IMR-90 (cell line): ENCODE measurements at regions not wholly inside any gene's neighbourhood (a gene's known extent, or its start where the extent isn't known, plus 50 kb on each side); places are given as distances from the start of the nearest gene placed in this dataset.

Experiments
- ATAC-seq: fragments of 200-7000 bp; cut with Tn5 transposase; 2 replicates; pipeline ENCODE4 v1.9.1; 2020; ENCODE audit warnings: low read depth, mild to moderate bottlenecking, moderate library complexity
- BruUV-seq: library from RNA; stranded (reverse); fragments of 400-500 nt; replicated peaks from 2 replicates; lab custom pipeline; 2021; lab: Mats Ljungman, UMichigan
- CTCF ChIA-PET: fragments of 300-600 bp; formaldehyde crosslinking; extraction: SDS; loops from one replicate; lab custom pipeline; 2021; ENCODE audit warnings: antibody characterized with exemption; lab: Yijun Ruan, JAX
- POLR2A ChIA-PET: fragments of 300-600 bp; sonication (Branson Sonifier 250); formaldehyde crosslinking; loops from one replicate; lab custom pipeline; 2022; ENCODE audit warnings: antibody characterized with exemption; ENCODE audit not compliant: unreplicated experiment; lab: Charles Lee
- DNase-seq: peaks from one replicate; pipeline ENCODE4 v3.0.0; 2013
- H2AFZ ChIP-seq: replicated peaks from 2 replicates; pipeline ENCODE3; 2013; ENCODE audit warnings: low read length, mild to moderate bottlenecking; ENCODE audit not compliant: poor library complexity
- H2AK5ac ChIP-seq: 2 replicates; pipeline ENCODE4 v1.6.1; 2013; ENCODE audit warnings: low read depth, low read length, inconsistent platforms
- H2AK9ac ChIP-seq: replicated peaks from 2 replicates; pipeline ENCODE3; 2013; ENCODE audit warnings: mild to moderate bottlenecking, low read depth, low read length, moderate library complexity; ENCODE audit not compliant: poor library complexity
- H2BK120ac ChIP-seq: 2 replicates; pipeline ENCODE4 v1.6.1; 2013; ENCODE audit warnings: low read depth, low read length, inconsistent platforms
- H2BK15ac ChIP-seq: 3 replicates; pipeline ENCODE4 v1.6.1; 2013; ENCODE audit warnings: low read depth, low read length, inconsistent platforms
- H2BK20ac ChIP-seq: 2 replicates; pipeline ENCODE4 v1.6.1; 2013; ENCODE audit warnings: low read depth, mild to moderate bottlenecking, inconsistent platforms, low read length, moderate library complexity
- H2BK5ac ChIP-seq: 2 replicates; pipeline ENCODE4 v1.6.1; 2013; ENCODE audit warnings: mild to moderate bottlenecking, low read depth, low read length, inconsistent platforms; ENCODE audit not compliant: poor library complexity, severe bottlenecking
- H3K14ac ChIP-seq: replicated peaks from 2 replicates; pipeline ENCODE4 v1.6.1; 2013; ENCODE audit warnings: low read depth, low read length, inconsistent platforms
- H3K18ac ChIP-seq: 2 replicates; pipeline ENCODE4 v1.6.1; 2013; ENCODE audit warnings: low read depth, low read length, control low read depth
- H3K23ac ChIP-seq: 2 replicates; pipeline ENCODE4 v1.6.1; 2013; ENCODE audit warnings: low read depth, low read length, inconsistent platforms
- H3K27ac ChIP-seq: 2 replicates; pipeline ENCODE4 v1.5.1; 2013; ENCODE audit warnings: mild to moderate bottlenecking, control low read depth, low read length; ENCODE audit not compliant: insufficient read depth
- H3K27me3 ChIP-seq: 2 replicates; pipeline ENCODE4 v1.6.1; 2013; ENCODE audit warnings: low read length; ENCODE audit not compliant: control insufficient read depth, insufficient read depth
- H3K36me3 ChIP-seq: 2 replicates; pipeline ENCODE4 v1.6.1; 2013; ENCODE audit warnings: low read length, mixed read lengths; ENCODE audit not compliant: control insufficient read depth, insufficient read depth
- H3K4ac ChIP-seq: 2 replicates; pipeline ENCODE4 v1.6.1; 2013; ENCODE audit warnings: low read depth, low read length, inconsistent platforms
- H3K4me1 ChIP-seq: 2 replicates; pipeline ENCODE4 v1.6.1; 2013; ENCODE audit warnings: low read length, mixed read lengths; ENCODE audit not compliant: control insufficient read depth, insufficient read depth
- H3K4me2 ChIP-seq: 2 replicates; pipeline ENCODE4 v1.6.1; 2013; ENCODE audit warnings: low read depth, mild to moderate bottlenecking, control low read depth, low read length, moderate library complexity
- H3K4me3 ChIP-seq: 2 replicates; pipeline ENCODE4 v1.5.1; 2013; ENCODE audit warnings: low read depth, mild to moderate bottlenecking, control low read depth, low read length, moderate library complexity; ENCODE audit not compliant: insufficient read depth
- H3K56ac ChIP-seq: 2 replicates; pipeline ENCODE4 v1.6.1; 2013; ENCODE audit warnings: low read length, inconsistent platforms; ENCODE audit not compliant: insufficient read depth; ENCODE audit errors: extremely low read depth
- H3K79me1 ChIP-seq, 2 experiments: 2 replicates each; pipeline ENCODE4 v1.6.1; 2013; ENCODE audit warnings: low read length in 2 of 2, inconsistent platforms in 1 of 2, low read depth in 1 of 2
- H3K9ac ChIP-seq: 2 replicates; pipeline ENCODE4 v1.6.1; 2013; ENCODE audit warnings: low read depth, low read length, control low read depth
- H3K9me1 ChIP-seq: 2 replicates; pipeline ENCODE4 v1.6.1; 2013; ENCODE audit warnings: low read length, inconsistent platforms; ENCODE audit not compliant: insufficient read depth
- H3K9me3 ChIP-seq: 2 replicates; pipeline ENCODE4 v1.6.1; 2013; ENCODE audit warnings: low read length; ENCODE audit not compliant: control insufficient read depth, insufficient read depth
- H4K20me1 ChIP-seq: 2 replicates; pipeline ENCODE4 v1.6.1; 2013; ENCODE audit warnings: low read length, inconsistent platforms; ENCODE audit not compliant: insufficient read depth
- H4K5ac ChIP-seq: 2 replicates; pipeline ENCODE4 v1.6.1; 2013; ENCODE audit warnings: mild to moderate bottlenecking, low read depth, low read length, control low read depth
- H4K8ac ChIP-seq, 2 experiments: 2 replicates each; pipeline ENCODE4 v1.6.1; 2013; ENCODE audit warnings: low read depth in 2 of 2, low read length in 2 of 2, control low read depth in 1 of 2, inconsistent platforms in 1 of 2
- H4K91ac ChIP-seq: 2 replicates; pipeline ENCODE4 v1.6.1; 2013; ENCODE audit warnings: low read depth, low read length, inconsistent platforms; ENCODE audit not compliant: insufficient read depth
- BHLHE40 ChIP-seq: fragments of 150-350 bp; IDR thresholded peaks from 2 replicates; pipeline ENCODE4 v1.6.1; 2016; ENCODE audit warnings: mild to moderate bottlenecking, low read depth, low read length
- CEBPB ChIP-seq: IDR thresholded peaks from 2 replicates; pipeline ENCODE4 v1.6.1; 2012; ENCODE audit warnings: low read depth, low read length, improper control_type of control experiment
- FOS ChIP-seq: fragments of 150-350 bp; IDR thresholded peaks from 2 replicates; pipeline ENCODE4 v1.6.1; 2016; ENCODE audit warnings: low read depth, low read length
- MAFK ChIP-seq: IDR thresholded peaks from 2 replicates; pipeline ENCODE4 v1.6.1; 2012; ENCODE audit warnings: low read depth, low read length, improper control_type of control experiment
- MAZ ChIP-seq: IDR thresholded peaks from 2 replicates; pipeline ENCODE4 v1.6.1; 2012; ENCODE audit warnings: low read depth, mild to moderate bottlenecking, low read length, improper control_type of control experiment, moderate library complexity, borderline replicate concordance
- RCOR1 ChIP-seq: IDR thresholded peaks from 2 replicates; pipeline ENCODE4 v1.6.1; 2012; ENCODE audit warnings: mild to moderate bottlenecking, low read length, improper control_type of control experiment; ENCODE audit not compliant: insufficient replicate concordance
- RFX5 ChIP-seq: IDR thresholded peaks from 2 replicates; pipeline ENCODE4 v1.8.0; 2012; ENCODE audit warnings: low read depth, mild to moderate bottlenecking, low read length, moderate library complexity
- SMC3 ChIP-seq: fragments of 150-350 bp; IDR thresholded peaks from 2 replicates; pipeline ENCODE4 v1.6.1; 2016; ENCODE audit warnings: low read depth, mild to moderate bottlenecking, antibody characterized with exemption, low read length, moderate library complexity
- USF2 ChIP-seq: fragments of 150-350 bp; IDR thresholded peaks from 2 replicates; pipeline ENCODE4 v1.6.1; 2017; ENCODE audit warnings: mild to moderate bottlenecking, antibody characterized with exemption, low read length, low read depth
- WGBS, 2 experiments: methylation state at CpG; one replicate each; pipeline versions ENCODE4 v1.1.5 to v1.1.7; 2013; ENCODE audit warnings: missing lambda C conversion rate in 2 of 2; ENCODE audit not compliant: insufficient read length in 1 of 2; ENCODE audit errors: extremely low coverage in 2 of 2; 5-methylcytosine and 5-hydroxymethylcytosine counted together
- dilution Hi-C: fragments of 300-500 bp; cut with HindIII; formaldehyde crosslinking; loops from one replicate; pipeline ENCODE4 v1.14.3; 2018; ENCODE audit warnings: low sequenced_read_pairs; ENCODE audit not compliant: unreplicated experiment
- in situ Hi-C: fragments of 300-500 bp; cut with MboI; formaldehyde crosslinking; loops from 3 replicates; pipeline ENCODE4 v1.14.3; 2019; ENCODE audit warnings: low sequenced_read_pairs, inconsistent platforms, mixed read lengths
- intact Hi-C: fragments of 100-400 bp; cut with micrococcal nuclease; formaldehyde crosslinking; loops from 2 replicates; pipeline ENCODE4 v1.10.0; 2022

GRCh38 chr2:123915380-123915779 is 109.7 kb upstream of the CNTNAP5 start:
- peaks cover 14% of the 10 kb centered on the region for H3K9me3 ChIP-seq
- no peak overlapping the region for H3K18ac ChIP-seq
- no TSS peak for BruUV-seq
- TF ChIP-seq MAZ (no peak), FOS (no peak), USF2 (no peak), SMC3 (no peak), CEBPB (no peak), RCOR1 (no peak), BHLHE40 (no peak), RFX5 (no peak), MAFK (no peak)
- H2AK9ac ChIP-seq, result no peak overlapping the region
- no peak overlapping the region for H3K4me2 ChIP-seq
- H3K4me3 ChIP-seq, result no peak overlapping the region
- H2AFZ ChIP-seq, result no peak overlapping the region
- no peak overlapping the region for H2BK20ac ChIP-seq
- no peaks in the 10 kb centered on the region for H3K36me3 ChIP-seq
- no peak overlapping the region for H3K9ac ChIP-seq
- H4K91ac ChIP-seq, result no peak overlapping the region
- intact Hi-C loops (no loop called here), in situ Hi-C loops (no loop called here), dilution Hi-C loops (no loop called here)
- no peaks in the 10 kb centered on the region for H3K27me3 ChIP-seq
- H2BK15ac ChIP-seq, result no peak overlapping the region
- no peak overlapping the region for H2BK120ac ChIP-seq
- CTCF ChIA-PET, result no interaction called here
- H3K56ac ChIP-seq, result no peak overlapping the region
- no peak overlapping the region for H4K5ac ChIP-seq
- POLR2A ChIA-PET, result no interaction called here
- no peak overlapping the region for H3K4ac ChIP-seq
- H2AK5ac ChIP-seq, result no peak overlapping the region
- H3K4me1 ChIP-seq, result no peaks in the 10 kb centered on the region
- no CpG with 5 or more reads among the region's 2 CpGs for WGBS, 2 experiments
- no peak overlapping the region for H4K8ac ChIP-seq
- H3K14ac ChIP-seq, result no peak overlapping the region
- H2BK5ac ChIP-seq, result no peak overlapping the region
- H3K79me1 ChIP-seq, result no peaks in the 10 kb centered on the region
- no peaks in the 10 kb centered on the region for H4K20me1 ChIP-seq
- ATAC-seq, result no peak
- DNase-seq, result no peak
- no peak overlapping the region for H3K23ac ChIP-seq
- H3K27ac ChIP-seq, result no peak overlapping the region
- H3K9me1 ChIP-seq, result no peaks in the 10 kb centered on the region
